ENCODE measurements at regions not wholly inside any gene's neighbourhood (a gene's known extent, or its start where the extent isn't known, plus 50 kb on each side); places are given as distances from the start of the nearest gene placed in this dataset.

- Histone ChIP-seq H3K27ac (ENCODE audit: low read depth, low read length) (no peak overlapping the region), H3K4me1 (ENCODE audit: control insufficient read depth in 3 of 3, insufficient read depth in 3 of 3, low read length in 3 of 3) (peaks cover 0 to 8% (median 2%) of the 10 kb centered on the region in 3 donors), H3K36me3 (ENCODE audit: control insufficient read depth in 3 of 3, insufficient read depth in 3 of 3, low read length in 3 of 3) (no peaks in the 10 kb centered on the region), H3K9ac (ENCODE audit: low read depth in 1 of 3, low read length in 3 of 3) (no peak overlapping the region), H3K27me3 (ENCODE audit: control insufficient read depth in 3 of 3, insufficient read depth in 3 of 3, low read length in 3 of 3) (no peaks in the 10 kb centered on the region), H3K4me3 (ENCODE audit: low read length in 3 of 3) (no peak overlapping the region), H3K9me3 (ENCODE audit: control insufficient read depth in 3 of 3, low read length in 3 of 3) (no peaks in the 10 kb centered on the region)
These were observed 152.0 kb upstream of the CCDC68 start for GRCh38 chr18:55111271-55111670.

GRCh38 chr18:55110436-55110835 lies 151.2 kb upstream of the CCDC68 start:
- H3K9ac ChIP-seq (ENCODE audit: low read depth in 1 of 3, low read length in 3 of 3) = no peak overlapping the region
- H3K9me3 ChIP-seq (ENCODE audit: control insufficient read depth in 3 of 3, low read length in 3 of 3) = no peaks in the 10 kb centered on the region
- no peaks in the 10 kb centered on the region for H3K36me3 ChIP-seq (ENCODE audit: control insufficient read depth in 3 of 3, insufficient read depth in 3 of 3, low read length in 3 of 3)
- H3K4me1 ChIP-seq (ENCODE audit: control insufficient read depth in 3 of 3, insufficient read depth in 3 of 3, low read length in 3 of 3) = peaks cover 0 to 8% (median 2%) of the 10 kb centered on the region in 3 donors
- H3K27ac ChIP-seq (ENCODE audit: low read depth, low read length) = no peak overlapping the region
- no peaks in the 10 kb centered on the region for H3K27me3 ChIP-seq (ENCODE audit: control insufficient read depth in 3 of 3, insufficient read depth in 3 of 3, low read length in 3 of 3)
- no peak overlapping the region for H3K4me3 ChIP-seq (ENCODE audit: low read length in 3 of 3)

GRCh38 chr18:55109818-55110414 lies 150.7 kb upstream of the CCDC68 start:
- H3K4me1 ChIP-seq (ENCODE audit: control insufficient read depth in 3 of 3, insufficient read depth in 3 of 3, low read length in 3 of 3) = peaks cover 0 to 8% (median 2%) of the 10 kb centered on the region in 3 donors
- peak overlapping the region; percentile 36 for H3K27ac ChIP-seq (ENCODE audit: low read depth, low read length)
- no peaks in the 10 kb centered on the region for H3K36me3 ChIP-seq (ENCODE audit: control insufficient read depth in 3 of 3, insufficient read depth in 3 of 3, low read length in 3 of 3)
- H3K9ac ChIP-seq (ENCODE audit: low read depth in 1 of 3, low read length in 3 of 3) = no peak overlapping the region
- H3K9me3 ChIP-seq (ENCODE audit: control insufficient read depth in 3 of 3, low read length in 3 of 3) = no peaks in the 10 kb centered on the region
- no peaks in the 10 kb centered on the region for H3K27me3 ChIP-seq (ENCODE audit: control insufficient read depth in 3 of 3, insufficient read depth in 3 of 3, low read length in 3 of 3)
- no peak overlapping the region for H3K4me3 ChIP-seq (ENCODE audit: low read length in 3 of 3)

GRCh38 chr18:55106906-55107305 lies 147.6 kb upstream of the CCDC68 start:
- no peak overlapping the region for H3K9ac ChIP-seq (ENCODE audit: low read depth in 1 of 3, low read length in 3 of 3)
- H3K36me3 ChIP-seq (ENCODE audit: control insufficient read depth in 3 of 3, insufficient read depth in 3 of 3, low read length in 3 of 3) = no peaks in the 10 kb centered on the region
- H3K4me1 ChIP-seq (ENCODE audit: control insufficient read depth in 3 of 3, insufficient read depth in 3 of 3, low read length in 3 of 3) = peaks cover 0 to 8% (median 2%) of the 10 kb centered on the region in 3 donors
- no peaks in the 10 kb centered on the region for H3K27me3 ChIP-seq (ENCODE audit: control insufficient read depth in 3 of 3, insufficient read depth in 3 of 3, low read length in 3 of 3)
- no peak overlapping the region for H3K4me3 ChIP-seq (ENCODE audit: low read length in 3 of 3)
- H3K27ac ChIP-seq (ENCODE audit: low read depth, low read length) = no peak overlapping the region
- no peaks in the 10 kb centered on the region for H3K9me3 ChIP-seq (ENCODE audit: control insufficient read depth in 3 of 3, low read length in 3 of 3)

GRCh38 chr18:55106466-55106865 lies 147.2 kb upstream of the CCDC68 start:
- Histone ChIP-seq H3K27me3 (ENCODE audit: control insufficient read depth in 3 of 3, insufficient read depth in 3 of 3, low read length in 3 of 3) (no peaks in the 10 kb centered on the region), H3K27ac (ENCODE audit: low read depth, low read length) (no peak overlapping the region), H3K4me1 (ENCODE audit: control insufficient read depth in 3 of 3, insufficient read depth in 3 of 3, low read length in 3 of 3) (peaks cover 0 to 8% (median 2%) of the 10 kb centered on the region in 3 donors), H3K36me3 (ENCODE audit: control insufficient read depth in 3 of 3, insufficient read depth in 3 of 3, low read length in 3 of 3) (no peaks in the 10 kb centered on the region), H3K9ac (ENCODE audit: low read depth in 1 of 3, low read length in 3 of 3) (no peak overlapping the region), H3K9me3 (ENCODE audit: control insufficient read depth in 3 of 3, low read length in 3 of 3) (no peaks in the 10 kb centered on the region), H3K4me3 (ENCODE audit: low read length in 3 of 3) (no peak overlapping the region)

- Histone ChIP-seq H3K27ac (ENCODE audit: low read depth, low read length) (no peak overlapping the region), H3K4me3 (ENCODE audit: low read length in 3 of 3) (no peak overlapping the region), H3K27me3 (ENCODE audit: control insufficient read depth in 3 of 3, insufficient read depth in 3 of 3, low read length in 3 of 3) (no peaks in the 10 kb centered on the region), H3K4me1 (ENCODE audit: control insufficient read depth in 3 of 3, insufficient read depth in 3 of 3, low read length in 3 of 3) (peaks cover 0 to 6% (median 2%) of the 10 kb centered on the region in 3 donors), H3K36me3 (ENCODE audit: control insufficient read depth in 3 of 3, insufficient read depth in 3 of 3, low read length in 3 of 3) (no peaks in the 10 kb centered on the region), H3K9ac (ENCODE audit: low read depth in 1 of 3, low read length in 3 of 3) (no peak overlapping the region), H3K9me3 (ENCODE audit: control insufficient read depth in 3 of 3, low read length in 3 of 3) (no peaks in the 10 kb centered on the region)
These were observed 146.6 kb upstream of the CCDC68 start for GRCh38 chr18:55105873-55106272.

- Histone ChIP-seq H3K27ac (ENCODE audit: low read depth, low read length) (no peak overlapping the region), H3K4me3 (ENCODE audit: low read length in 3 of 3) (no peak overlapping the region), H3K36me3 (ENCODE audit: control insufficient read depth in 3 of 3, insufficient read depth in 3 of 3, low read length in 3 of 3) (no peaks in the 10 kb centered on the region), H3K9ac (ENCODE audit: low read depth in 1 of 3, low read length in 3 of 3) (no peak overlapping the region), H3K4me1 (ENCODE audit: control insufficient read depth in 3 of 3, insufficient read depth in 3 of 3, low read length in 3 of 3) (no peaks in the 10 kb centered on the region), H3K27me3 (ENCODE audit: control insufficient read depth in 3 of 3, insufficient read depth in 3 of 3, low read length in 3 of 3) (no peaks in the 10 kb centered on the region), H3K9me3 (ENCODE audit: control insufficient read depth in 3 of 3, low read length in 3 of 3) (no peaks in the 10 kb centered on the region)
These were observed 143.7 kb upstream of the CCDC68 start for GRCh38 chr18:55102958-55103456.

- Histone ChIP-seq H3K27me3 (ENCODE audit: control insufficient read depth in 3 of 3, insufficient read depth in 3 of 3, low read length in 3 of 3) (no peaks in the 10 kb centered on the region), H3K4me3 (ENCODE audit: low read length in 3 of 3) (no peak overlapping the region), H3K27ac (ENCODE audit: low read depth, low read length) (no peak overlapping the region), H3K36me3 (ENCODE audit: control insufficient read depth in 3 of 3, insufficient read depth in 3 of 3, low read length in 3 of 3) (no peaks in the 10 kb centered on the region), H3K9ac (ENCODE audit: low read depth in 1 of 3, low read length in 3 of 3) (no peak overlapping the region), H3K9me3 (ENCODE audit: control insufficient read depth in 3 of 3, low read length in 3 of 3) (no peaks in the 10 kb centered on the region), H3K4me1 (ENCODE audit: control insufficient read depth in 3 of 3, insufficient read depth in 3 of 3, low read length in 3 of 3) (no peaks in the 10 kb centered on the region)
These were observed 143.2 kb upstream of the CCDC68 start for GRCh38 chr18:55102501-55102900.

- H3K27me3 ChIP-seq (ENCODE audit: control insufficient read depth in 3 of 3, insufficient read depth in 3 of 3, low read length in 3 of 3) = no peaks in the 10 kb centered on the region
- no peak overlapping the region for H3K9ac ChIP-seq (ENCODE audit: low read depth in 1 of 3, low read length in 3 of 3)
- no peak overlapping the region for H3K27ac ChIP-seq (ENCODE audit: low read depth, low read length)
- H3K9me3 ChIP-seq (ENCODE audit: control insufficient read depth in 3 of 3, low read length in 3 of 3) = no peaks in the 10 kb centered on the region
- H3K36me3 ChIP-seq (ENCODE audit: control insufficient read depth in 3 of 3, insufficient read depth in 3 of 3, low read length in 3 of 3) = no peaks in the 10 kb centered on the region
- H3K4me1 ChIP-seq (ENCODE audit: control insufficient read depth in 3 of 3, insufficient read depth in 3 of 3, low read length in 3 of 3) = peaks cover 0 to under 1% (median 0%) of the 10 kb centered on the region in 3 donors
- H3K4me3 ChIP-seq (ENCODE audit: low read length in 3 of 3) = no peak overlapping the region
These were observed 142.2 kb upstream of the CCDC68 start for GRCh38 chr18:55101458-55101824.

GRCh38 chr18:55100817-55101457 lies 141.7 kb upstream of the CCDC68 start:
- Histone ChIP-seq H3K9me3 (ENCODE audit: control insufficient read depth in 3 of 3, low read length in 3 of 3) (no peaks in the 10 kb centered on the region), H3K9ac (ENCODE audit: low read depth in 1 of 3, low read length in 3 of 3) (no peak overlapping the region), H3K36me3 (ENCODE audit: control insufficient read depth in 3 of 3, insufficient read depth in 3 of 3, low read length in 3 of 3) (no peaks in the 10 kb centered on the region), H3K27ac (ENCODE audit: low read depth, low read length) (no peak overlapping the region), H3K4me1 (ENCODE audit: control insufficient read depth in 3 of 3, insufficient read depth in 3 of 3, low read length in 3 of 3) (peaks cover 0 to 3% (median 0%) of the 10 kb centered on the region in 3 donors), H3K4me3 (ENCODE audit: low read length in 3 of 3) (no peak overlapping the region), H3K27me3 (ENCODE audit: control insufficient read depth in 3 of 3, insufficient read depth in 3 of 3, low read length in 3 of 3) (no peaks in the 10 kb centered on the region)
